Smooth muscle cell (in vitro differentiated cells): ENCODE measurements at regions not wholly inside any gene's neighbourhood (a gene's known extent, or its start where the extent isn't known, plus 50 kb on each side); places are given as distances from the start of the nearest gene placed in this dataset.

ENCODE experiments used
- DNase-seq: peaks from one replicate; lab custom pipeline; 2025; ENCODE audit not compliant: unreplicated experiment; lab: John Stamatoyannopoulos, UW
- H2AFZ ChIP-seq: fragments of 200-600 bp; sonication (generic); 2 replicates; pipeline ENCODE4 v1.6.0; 2016; ENCODE audit warnings: antibody characterized with exemption, low read depth, mild to moderate bottlenecking
- H3F3A ChIP-seq: fragments of 200-600 bp; sonication (generic); 2 replicates; pipeline ENCODE4 v1.6.0; 2017; ENCODE audit warnings: antibody characterized with exemption, low read depth
- H3K27ac ChIP-seq: fragments of 200-600 bp; sonication (generic); 2 replicates; pipeline ENCODE4 v1.5.1; 2016; ENCODE audit warnings: low read depth, mild to moderate bottlenecking
- H3K27me3 ChIP-seq: fragments of 200-600 bp; sonication (generic); 2 replicates; pipeline ENCODE4 v1.6.1; 2016; ENCODE audit warnings: low read depth, mild to moderate bottlenecking
- H3K36me3 ChIP-seq: fragments of 200-600 bp; sonication (generic); 2 replicates; pipeline ENCODE4 v1.5.1; 2016; ENCODE audit warnings: low read depth
- H3K4me1 ChIP-seq: fragments of 200-600 bp; sonication (generic); 2 replicates; pipeline ENCODE4 v1.5.1; 2016; ENCODE audit warnings: low read depth
- H3K4me2 ChIP-seq: fragments of 200-600 bp; sonication (generic); 2 replicates; pipeline ENCODE4 v1.6.0; 2016; ENCODE audit warnings: mild to moderate bottlenecking
- H3K4me3 ChIP-seq: fragments of 200-600 bp; sonication (generic); 2 replicates; pipeline ENCODE4 v1.5.1; 2016; ENCODE audit warnings: mild to moderate bottlenecking
- H3K79me2 ChIP-seq: fragments of 200-600 bp; sonication (generic); 2 replicates; pipeline ENCODE4 v1.6.0; 2016; ENCODE audit warnings: low read depth, mild to moderate bottlenecking
- H3K9ac ChIP-seq: fragments of 200-600 bp; sonication (generic); 2 replicates; pipeline ENCODE4 v1.6.0; 2016; ENCODE audit warnings: low read depth
- H3K9me3 ChIP-seq: fragments of 200-600 bp; sonication (generic); replicated peaks from 2 replicates; pipeline ENCODE4 v1.5.1; 2016; ENCODE audit warnings: low read depth
- H4K20me1 ChIP-seq: fragments of 200-600 bp; sonication (generic); 2 replicates; pipeline ENCODE4 v1.6.0; 2016; ENCODE audit warnings: low read depth
- CTCF ChIP-seq: fragments of 200-600 bp; sonication (generic); IDR thresholded peaks from 2 replicates; pipeline ENCODE4 v1.5.1; 2017; ENCODE audit warnings: borderline replicate concordance, mild to moderate bottlenecking, antibody characterized with exemption; ENCODE audit not compliant: insufficient read depth, poor library complexity, severe bottlenecking
- WGBS: methylation state at CpG from one replicate; pipeline ENCODE4 v1.1.7; 2016; ENCODE audit warnings: low lambda C conversion rate; 5-methylcytosine and 5-hydroxymethylcytosine counted together

GRCh38 chr20:50423758-50424157 is 86.4 kb upstream of the PTPN1 start:
- Histone ChIP-seq H4K20me1 (no peaks in the 10 kb centered on the region), H3K9ac (no peak overlapping the region), H3K4me2 (peak overlapping the region; percentile 46), H3K79me2 (no peaks in the 10 kb centered on the region), H3K36me3 (no peaks in the 10 kb centered on the region), H2AFZ (no peak overlapping the region), H3F3A (peaks cover 5% of the 10 kb centered on the region), H3K27me3 (no peaks in the 10 kb centered on the region), H3K4me1 (peaks cover 7% of the 10 kb centered on the region), H3K27ac (peak overlapping the region; percentile 55), H3K4me3 (no peak overlapping the region), H3K9me3 (no peaks in the 10 kb centered on the region)
- TF ChIP-seq CTCF, result no peak
- 65% methylated on average over 6 of the region's 6 CpGs for WGBS
- DNase-seq, result no peak

DNA sequence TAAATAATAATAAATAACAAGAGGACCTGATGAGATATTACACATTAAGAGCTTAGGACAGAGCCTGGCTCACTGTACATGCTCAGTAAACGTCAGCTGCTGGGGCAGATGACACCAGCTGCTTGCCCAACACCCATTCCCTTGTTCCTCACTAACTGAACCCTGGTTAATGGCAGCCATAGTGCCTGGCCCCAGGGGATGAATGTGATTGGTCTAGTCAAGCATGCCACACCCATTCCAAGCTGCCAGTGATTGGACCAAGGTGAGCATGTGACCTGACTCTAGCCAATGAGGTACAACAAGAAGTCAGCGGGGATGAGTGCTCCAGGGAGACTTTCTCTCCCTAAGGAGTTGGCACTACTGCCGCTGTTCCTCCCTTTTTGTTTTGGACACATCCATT is 85.1 kb upstream of the PTPN1 start:
- Histone ChIP-seq H3K4me2 (no peak overlapping the region), H3K79me2 (no peaks in the 10 kb centered on the region), H3K9ac (no peak overlapping the region), H2AFZ (no peak overlapping the region), H3F3A (peaks cover 5% of the 10 kb centered on the region), H3K9me3 (no peaks in the 10 kb centered on the region), H3K27me3 (no peaks in the 10 kb centered on the region), H3K4me3 (no peak overlapping the region), H3K27ac (no peak overlapping the region), H3K4me1 (peaks cover 7% of the 10 kb centered on the region), H4K20me1 (no peaks in the 10 kb centered on the region), H3K36me3 (no peaks in the 10 kb centered on the region)
- no peak for TF ChIP-seq CTCF
- 46% methylated on average over 3 of the region's 3 CpGs for WGBS
- no peak for DNase-seq

GRCh38 chr20:50426866-50427718 is 83.1 kb upstream of the PTPN1 start:
- TF ChIP-seq CTCF, result no peak
- Histone ChIP-seq H3K36me3 (no peaks in the 10 kb centered on the region), H3F3A (peaks cover 5% of the 10 kb centered on the region), H3K4me2 (no peak overlapping the region), H3K4me1 (peaks cover 7% of the 10 kb centered on the region), H3K27me3 (no peaks in the 10 kb centered on the region), H3K4me3 (no peak overlapping the region), H3K79me2 (no peaks in the 10 kb centered on the region), H3K9me3 (no peaks in the 10 kb centered on the region), H2AFZ (peak overlapping the region; percentile 43), H4K20me1 (no peaks in the 10 kb centered on the region), H3K9ac (no peak overlapping the region), H3K27ac (no peak overlapping the region)
- WGBS, result 76% methylated on average over 6 of the region's 6 CpGs
- DNase-seq, result no peak

DNA sequence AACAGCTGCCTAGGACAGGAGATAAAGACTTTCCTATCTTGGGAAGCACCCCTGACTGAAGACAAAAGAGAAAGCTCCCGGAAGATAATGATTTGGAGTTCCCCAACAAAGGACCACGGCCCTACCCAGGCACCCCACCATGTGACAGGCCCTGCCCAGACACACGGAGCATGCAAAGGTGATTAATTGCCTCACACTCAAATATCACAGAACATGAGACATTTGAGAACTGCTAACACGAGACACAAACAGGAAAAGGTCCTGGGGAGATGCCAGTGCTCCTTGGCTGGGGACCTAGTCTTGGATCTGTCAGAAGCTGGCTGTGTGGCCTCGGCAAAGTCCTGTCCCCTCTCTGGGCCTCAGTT is 82.5 kb upstream of the PTPN1 start:
- Histone ChIP-seq H3K9ac (no peak overlapping the region), H3K4me1 (peaks cover 7% of the 10 kb centered on the region), H2AFZ (no peak overlapping the region), H3K4me3 (no peak overlapping the region), H3K27ac (no peak overlapping the region), H3F3A (peaks cover 2% of the 10 kb centered on the region), H3K4me2 (no peak overlapping the region), H4K20me1 (no peaks in the 10 kb centered on the region), H3K36me3 (no peaks in the 10 kb centered on the region), H3K79me2 (no peaks in the 10 kb centered on the region), H3K9me3 (no peaks in the 10 kb centered on the region), H3K27me3 (no peaks in the 10 kb centered on the region)
- WGBS, result 65% methylated on average over 5 of the region's 5 CpGs
- TF ChIP-seq CTCF, result no peak
- DNase-seq, result no peak
